ENCODE measurements at regions not wholly inside any gene's neighbourhood (a gene's known extent, or its start where the extent isn't known, plus 50 kb on each side); places are given as distances from the start of the nearest gene placed in this dataset.

GRCh38 chr5:57327561-57328367, 153.9 kb downstream of the GPBP1 start:
- H3K36me3 ChIP-seq = no peaks in the 10 kb centered on the region
- H3K4me3 ChIP-seq = no peak overlapping the region
- no peaks in the 10 kb centered on the region for H3K9me3 ChIP-seq
- no peak for TF ChIP-seq POLR2AphosphoS5 (IDR thresholded peaks at IDR 0.05)
- no peak for TF ChIP-seq CTCF (IDR thresholded peaks at IDR 0.05)
- TF ChIP-seq POLR2A (IDR thresholded peaks at IDR 0.05) = no peak
- no peak for DNase-seq (ENCODE audit: low spot score in 2 of 2)
- no peaks in the 10 kb centered on the region for H3K27me3 ChIP-seq
- intact Hi-C loops (cut with DNase I; ENCODE audit: low total_unique reads) = no loop called here
- peaks cover 0 to 3% of the 10 kb centered on the region in 2 donors for H3K4me1 ChIP-seq
- no peak overlapping the region for H3K27ac ChIP-seq

DNA sequence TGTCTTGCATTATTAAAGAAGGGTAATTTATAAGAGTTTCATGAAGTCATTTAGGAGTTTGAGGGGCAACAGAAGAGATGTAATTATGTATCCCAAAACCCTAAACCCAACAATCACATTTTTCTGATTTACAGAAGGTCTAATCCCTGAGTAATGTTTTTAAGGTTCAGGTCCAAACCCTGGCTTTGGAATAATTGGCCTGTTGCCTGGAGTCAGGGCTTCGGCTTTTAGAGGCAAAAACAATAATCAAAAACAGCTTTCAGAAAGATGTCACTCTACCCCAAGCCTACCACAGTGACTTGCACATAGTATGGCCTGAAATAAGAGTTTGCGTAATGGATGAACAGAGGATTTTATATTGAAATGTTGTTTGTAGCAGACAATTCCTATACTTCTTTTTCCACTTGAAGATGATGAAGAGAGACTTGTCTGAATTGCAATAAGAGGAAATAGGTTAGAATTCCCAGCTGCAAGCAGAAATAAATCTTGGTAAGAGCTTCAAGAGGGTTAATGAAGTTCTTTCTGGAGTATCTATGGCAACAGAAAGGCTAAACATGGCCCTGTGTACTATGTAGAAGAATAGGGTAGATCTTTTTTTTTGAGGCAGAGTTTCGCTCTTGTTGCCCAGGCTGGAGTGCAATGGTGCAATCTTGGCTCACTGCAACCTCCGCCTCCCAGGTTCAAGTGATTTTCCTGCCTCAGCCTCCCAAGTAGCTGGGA, 152.0 kb downstream of the GPBP1 start:
- Histone ChIP-seq H3K4me3 (no peak overlapping the region), H3K36me3 (no peaks in the 10 kb centered on the region), H3K27me3 (no peaks in the 10 kb centered on the region), H3K4me1 (no peaks in the 10 kb centered on the region), H3K9me3 (no peaks in the 10 kb centered on the region), H3K27ac (no peak overlapping the region)
- intact Hi-C loops (cut with DNase I; ENCODE audit: low total_unique reads) = no loop called here
- TF ChIP-seq CTCF (IDR thresholded peaks at IDR 0.05) (no peak), POLR2AphosphoS5 (IDR thresholded peaks at IDR 0.05) (no peak), POLR2A (IDR thresholded peaks at IDR 0.05) (no peak)
- DNase-seq (ENCODE audit: low spot score in 2 of 2) = no peak

DNA sequence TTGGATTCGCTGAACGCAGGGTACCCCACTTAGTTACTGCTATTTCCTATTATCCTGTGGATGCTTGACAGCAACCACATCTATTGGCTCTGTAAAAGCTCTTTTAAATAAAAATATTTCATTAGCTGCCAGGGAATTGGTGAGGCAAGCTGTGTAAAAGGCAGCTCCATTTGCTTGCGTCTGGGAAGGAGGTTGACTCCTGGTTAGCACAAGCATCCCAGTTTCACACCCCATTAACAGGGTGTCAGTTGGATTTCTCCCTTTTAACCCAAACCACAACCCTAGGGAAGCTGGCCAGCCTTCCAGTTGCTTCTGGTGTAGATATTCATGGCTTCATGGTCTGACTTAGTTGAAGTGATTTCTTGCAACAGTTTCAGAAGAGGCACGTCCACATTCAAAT, 151.0 kb downstream of the GPBP1 start:
- Histone ChIP-seq H3K4me1 (no peaks in the 10 kb centered on the region), H3K27ac (peak overlapping the region; percentile 9 to 15), H3K4me3 (no peak overlapping the region), H3K36me3 (no peaks in the 10 kb centered on the region), H3K27me3 (no peaks in the 10 kb centered on the region), H3K9me3 (no peaks in the 10 kb centered on the region)
- intact Hi-C loops (cut with DNase I; ENCODE audit: low total_unique reads) = no loop called here
- DNase-seq (ENCODE audit: low spot score in 2 of 2) = no peak
- no peak for TF ChIP-seq CTCF (IDR thresholded peaks at IDR 0.05)
- TF ChIP-seq POLR2A (IDR thresholded peaks at IDR 0.05) = no peak
- TF ChIP-seq POLR2AphosphoS5 (IDR thresholded peaks at IDR 0.05) = no peak

DNA sequence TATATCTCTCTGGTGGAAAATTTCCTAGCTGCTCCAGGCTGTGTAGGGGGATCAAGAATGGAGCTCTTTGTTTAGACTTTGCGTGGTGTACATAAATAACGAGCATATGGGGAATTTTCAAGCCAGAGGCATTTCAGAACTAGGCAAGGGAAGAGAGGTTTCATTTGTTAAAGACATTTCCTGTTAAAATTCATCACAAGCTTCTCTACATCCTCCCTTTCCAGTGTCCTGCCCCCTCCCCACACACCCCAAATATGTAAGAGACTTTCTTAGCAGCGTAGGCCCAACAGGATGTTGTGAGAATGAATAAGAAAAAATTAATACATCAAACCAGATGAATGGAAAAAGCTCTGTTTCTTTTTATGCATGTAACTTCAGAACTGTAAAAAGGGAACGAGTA, 150.3 kb downstream of the GPBP1 start:
- H3K4me3 ChIP-seq = no peak overlapping the region
- H3K9me3 ChIP-seq = no peaks in the 10 kb centered on the region
- no peaks in the 10 kb centered on the region for H3K27me3 ChIP-seq
- H3K4me1 ChIP-seq = no peaks in the 10 kb centered on the region
- DNase-seq (ENCODE audit: low spot score in 2 of 2) = no peak
- H3K27ac ChIP-seq = peak overlapping the region in 1 of 2 donors; percentile 26
- no peaks in the 10 kb centered on the region for H3K36me3 ChIP-seq
- no peak for TF ChIP-seq CTCF (IDR thresholded peaks at IDR 0.05)
- no peak for TF ChIP-seq POLR2A (IDR thresholded peaks at IDR 0.05)
- no peak for TF ChIP-seq POLR2AphosphoS5 (IDR thresholded peaks at IDR 0.05)
- intact Hi-C loops (cut with DNase I; ENCODE audit: low total_unique reads) = no loop called here

DNA sequence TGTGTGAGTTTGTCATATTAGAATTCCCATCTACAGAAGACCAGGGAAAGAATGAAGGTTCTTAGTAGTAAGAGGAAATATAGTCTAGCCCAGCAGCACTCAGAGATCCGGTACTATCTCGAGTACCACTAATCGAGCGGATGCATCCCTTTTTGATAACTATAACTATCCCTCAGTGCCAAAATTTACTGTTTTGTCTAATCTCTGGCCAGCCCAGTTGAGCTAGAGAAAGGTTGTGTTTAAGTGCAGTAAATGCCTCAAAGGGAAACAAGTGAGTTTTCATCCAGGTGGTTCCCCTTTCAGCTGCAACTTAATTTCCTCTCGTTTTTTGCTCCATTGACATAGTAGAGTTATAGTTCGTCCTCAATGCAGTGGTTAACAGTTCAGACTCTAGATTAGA, 146.7 kb downstream of the GPBP1 start:
- no peaks in the 10 kb centered on the region for H3K9me3 ChIP-seq
- DNase-seq (ENCODE audit: low spot score in 2 of 2) = no peak
- intact Hi-C loops (cut with DNase I; ENCODE audit: low total_unique reads) = no loop called here
- no peak overlapping the region for H3K27ac ChIP-seq
- H3K27me3 ChIP-seq = no peaks in the 10 kb centered on the region
- no peak overlapping the region for H3K4me3 ChIP-seq
- H3K4me1 ChIP-seq = no peaks in the 10 kb centered on the region
- H3K36me3 ChIP-seq = no peaks in the 10 kb centered on the region
- TF ChIP-seq POLR2AphosphoS5 (IDR thresholded peaks at IDR 0.05) (no peak), POLR2A (IDR thresholded peaks at IDR 0.05) (no peak), CTCF (IDR thresholded peaks at IDR 0.05) (no peak)
